HepG2 (cell line): ENCODE measurements at regions not wholly inside any gene's neighbourhood (a gene's known extent, or its start where the extent isn't known, plus 50 kb on each side); places are given as distances from the start of the nearest gene placed in this dataset.

Experiments
- ATAC-seq: fragments of 200-7000 bp; cut with Tn5 transposase; 3 replicates; pipeline ENCODE4 v1.9.1; 2020; ENCODE audit warnings: mild to moderate bottlenecking, moderate library complexity
- BruUV-seq: library from RNA; stranded (reverse); fragments of 400-500 nt; replicated peaks from 2 replicates; lab custom pipeline; 2021; lab: Mats Ljungman, UMichigan
- CTCF ChIA-PET: fragments of 300-600 bp; formaldehyde crosslinking; extraction: SDS; loops from one replicate; lab custom pipeline; 2021; ENCODE audit warnings: low total read pairs, inconsistent platforms, low intra/inter-chr PET ratio; lab: Yijun Ruan, JAX
- POLR2A ChIA-PET: fragments of 350-600 bp; sonication (Branson Sonifier 250); formaldehyde crosslinking; loops from one replicate; lab custom pipeline; 2020; ENCODE audit warnings: antibody characterized with exemption, inconsistent platforms; lab: Yijun Ruan, JAX
- DNase-seq: peaks from one replicate; pipeline ENCODE4 v3.0.0-alpha.2; 2015; ENCODE audit warnings: low spot score
- FAIRE-seq: peaks from 3 replicates; lab custom pipeline; 2011; peaks lifted over from hg19 to GRCh38; lab: Jason Lieb, UNC
- H2AFZ ChIP-seq: one replicate; pipeline ENCODE4 v1.6.1; 2011; ENCODE audit warnings: low read length, inconsistent platforms
- H3K27ac ChIP-seq: fragments of 300-600 bp; 3 replicates; pipeline ENCODE4 v1.8.0; 2011; ENCODE audit warnings: mixed run types, mild to moderate bottlenecking, mixed read lengths, low read length, inconsistent platforms; ENCODE audit not compliant: insufficient read depth; ENCODE audit errors: extremely low read length
- H3K27me3 ChIP-seq, 2 experiments: fragments of 200-600 bp in 1 of 2; 2 replicates in 1 of 2; 3 replicates in 1 of 2; pipeline versions ENCODE4 v1.6.0 to v1.8.0; 2011; ENCODE audit warnings: low read length in 2 of 2, mild to moderate bottlenecking in 2 of 2, moderate library complexity in 2 of 2, inconsistent platforms in 1 of 2; ENCODE audit not compliant: insufficient read depth in 2 of 2, control insufficient read depth in 1 of 2
- H3K36me3 ChIP-seq, 2 experiments: fragments of 200-600 bp in 1 of 2; replicated peaks in 1 of 2; 2 replicates in 1 of 2; 3 replicates in 1 of 2; pipeline versions ENCODE4 v1.5.1 to v1.8.0; 2011; ENCODE audit warnings: low read length in 2 of 2, inconsistent platforms in 1 of 2; ENCODE audit not compliant: insufficient read depth in 2 of 2, control insufficient read depth in 1 of 2
- H3K4me1 ChIP-seq: 2 replicates; pipeline ENCODE4 v1.5.1; 2012; ENCODE audit warnings: low read length, inconsistent platforms; ENCODE audit not compliant: insufficient read depth
- H3K4me2 ChIP-seq: 2 replicates; pipeline ENCODE4 v1.6.0; 2011; ENCODE audit warnings: low read depth, low read length, inconsistent platforms
- H3K4me3 ChIP-seq, 3 experiments: fragments of 200-600 bp in 1 of 3; sonication (generic), shearing (Covaris generic) in 1 of 3; replicated peaks in 1 of 3; 2 replicates each; pipeline ENCODE4 v1.5.1; 2011 to 2016; ENCODE audit warnings: low read length in 3 of 3, inconsistent platforms in 2 of 3, low read depth in 2 of 3, mild to moderate bottlenecking in 2 of 3, control low read depth in 1 of 3, mixed read lengths in 1 of 3; ENCODE audit not compliant: insufficient read depth in 1 of 3
- H3K79me2 ChIP-seq: one replicate; pipeline ENCODE4 v1.6.1; 2011; ENCODE audit warnings: low read length, inconsistent platforms; ENCODE audit not compliant: insufficient read depth
- H3K9ac ChIP-seq: 2 replicates; pipeline ENCODE4 v1.6.0; 2011; ENCODE audit warnings: mild to moderate bottlenecking, low read depth, low read length, inconsistent platforms; ENCODE audit not compliant: insufficient read depth
- H3K9me3 ChIP-seq: 2 replicates; pipeline ENCODE4 v1.5.1; 2012; ENCODE audit warnings: mild to moderate bottlenecking, low read length
- H4K20me1 ChIP-seq: 2 replicates; pipeline ENCODE4 v1.6.0; 2011; ENCODE audit warnings: inconsistent platforms, mild to moderate bottlenecking, low read length, moderate library complexity; ENCODE audit not compliant: insufficient read depth
- BCL3 ChIP-seq: sonication (generic); formaldehyde crosslinking; IDR thresholded peaks from 2 replicates; pipeline ENCODE4 v1.5.1; 2020; ENCODE audit warnings: mild to moderate bottlenecking, missing genetic modification reagents, moderate library complexity
- BRF2 ChIP-seq: sonication (generic); formaldehyde crosslinking; IDR thresholded peaks from 2 replicates; pipeline ENCODE4 v1.8.1; 2022; ENCODE audit warnings: mild to moderate bottlenecking, missing genetic modification reagents
- DMTF1 ChIP-seq: sonication (generic); formaldehyde crosslinking; IDR thresholded peaks from 2 replicates; pipeline ENCODE4 v1.4.0; 2020; ENCODE audit warnings: mild to moderate bottlenecking, missing genetic modification reagents
- HOXD1 ChIP-seq: sonication (generic); formaldehyde crosslinking; IDR thresholded peaks from 2 replicates; pipeline ENCODE4 v1.5.0; 2020; ENCODE audit warnings: missing genetic modification reagents
- JUNB ChIP-seq: sonication (generic); formaldehyde crosslinking; IDR thresholded peaks from 2 replicates; pipeline ENCODE4 v1.8.0; 2022; ENCODE audit warnings: missing genetic modification reagents, mild to moderate bottlenecking, borderline replicate concordance
- LCORL ChIP-seq, 2 experiments: fragments of 450-650 bp in 1 of 2; sonication (generic) in 1 of 2; formaldehyde crosslinking in 1 of 2; IDR thresholded peaks; 2 replicates each; pipeline versions ENCODE4 v1.5.0 to v1.6.1; 2017 to 2020; ENCODE audit warnings: antibody characterized with exemption in 1 of 2, missing genetic modification reagents in 1 of 2
- ZMYM4 ChIP-seq: sonication (generic); formaldehyde crosslinking; IDR thresholded peaks from 2 replicates; pipeline ENCODE4 v1.8.1; 2023; ENCODE audit warnings: mild to moderate bottlenecking, missing genetic modification reagents
- ZNF260 ChIP-seq: sonication (generic); formaldehyde crosslinking; IDR thresholded peaks from 2 replicates; pipeline ENCODE4 v1.4.0; 2020; ENCODE audit warnings: missing genetic modification reagents, low read depth, mild to moderate bottlenecking, borderline replicate concordance
- ZNF318 ChIP-seq: sonication (generic); formaldehyde crosslinking; IDR thresholded peaks from 2 replicates; pipeline ENCODE4 v1.4.0; 2020; ENCODE audit warnings: mild to moderate bottlenecking, missing genetic modification reagents
- ZNF451 ChIP-seq: sonication (generic); formaldehyde crosslinking; IDR thresholded peaks from 2 replicates; pipeline ENCODE4 v1.5.0; 2020; ENCODE audit warnings: mild to moderate bottlenecking, missing genetic modification reagents
- ZNF567 ChIP-seq: sonication (generic); formaldehyde crosslinking; IDR thresholded peaks from 2 replicates; pipeline ENCODE4 v1.8.1; 2023; ENCODE audit warnings: mild to moderate bottlenecking, missing genetic modification reagents, borderline replicate concordance
- ZNF7 ChIP-seq: IDR thresholded peaks from 2 replicates; pipeline ENCODE4 v1.6.1; 2016; ENCODE audit warnings: missing biosample characterization, missing genetic modification reagents
- WGBS: methylation state at CpG from one replicate; pipeline ENCODE4 v1.1.6; 2017; ENCODE audit warnings: low lambda C conversion rate; 5-methylcytosine and 5-hydroxymethylcytosine counted together
- in situ Hi-C: cut with HindIII; loops from 2 replicates; pipeline ENCODE4 v1.10.0; 2017; ENCODE audit warnings: low pct_unique_long_range_greater_than_20kb; ENCODE audit not compliant: extremely low pct_ligation_motif_present
- intact Hi-C: fragments of 100-400 bp; cut with micrococcal nuclease; formaldehyde crosslinking; loops from one replicate; pipeline ENCODE4 v1.10.0; 2022; ENCODE audit not compliant: unreplicated experiment

- Histone ChIP-seq H2AFZ (no peak overlapping the region), H3K9me3 (no peaks in the 10 kb centered on the region), H3K36me3 (no peaks in the 10 kb centered on the region), H3K4me3 (no peak overlapping the region), H3K27me3 (no peaks in the 10 kb centered on the region), H3K79me2 (no peaks in the 10 kb centered on the region), H4K20me1 (no peaks in the 10 kb centered on the region), H3K4me2 (no peak overlapping the region), H3K9ac (no peak overlapping the region), H3K27ac (no peak overlapping the region), H3K4me1 (no peaks in the 10 kb centered on the region)
- DNase-seq (no peak), FAIRE-seq (no peak), ATAC-seq (no peak)
- in situ Hi-C loops (no loop called here), intact Hi-C loops (no loop called here)
- WGBS = 0% methylated on average over 2 of the region's 2 CpGs
- ChIA-PET POLR2A (no interaction called here), CTCF (no interaction called here)
- no TSS peak for BruUV-seq
- no peak for TF ChIP-seq ZNF7 (CRISPR knock-in tag)
- TF ChIP-seq ZNF318 (CRISPR knock-in tag) = no peak
- TF ChIP-seq JUNB (CRISPR knock-in tag) = no peak
- TF ChIP-seq DMTF1 (CRISPR knock-in tag) = no peak
- TF ChIP-seq LCORL (IDR thresholded peaks at IDR 0.05) = no peak
- no peak for TF ChIP-seq LCORL (CRISPR knock-in tag; IDR thresholded peaks at IDR 0.05)
- no peak for TF ChIP-seq ZNF260 (CRISPR knock-in tag)
- TF ChIP-seq BRF2 = no peak
- TF ChIP-seq ZNF567 (CRISPR knock-in tag) = no peak
- TF ChIP-seq ZMYM4 = no peak
- TF ChIP-seq BCL3 (CRISPR knock-in tag) = no peak
- TF ChIP-seq ZNF451 (CRISPR knock-in tag) = no peak
- no peak for TF ChIP-seq HOXD1
These were observed 168.8 kb upstream of the PLXNA2 start for GRCh38 chr1:208413006-208413405.
